ENCODE measurements at regions not wholly inside any gene's neighbourhood (a gene's known extent, or its start where the extent isn't known, plus 50 kb on each side); places are given as distances from the start of the nearest gene placed in this dataset.

DNA sequence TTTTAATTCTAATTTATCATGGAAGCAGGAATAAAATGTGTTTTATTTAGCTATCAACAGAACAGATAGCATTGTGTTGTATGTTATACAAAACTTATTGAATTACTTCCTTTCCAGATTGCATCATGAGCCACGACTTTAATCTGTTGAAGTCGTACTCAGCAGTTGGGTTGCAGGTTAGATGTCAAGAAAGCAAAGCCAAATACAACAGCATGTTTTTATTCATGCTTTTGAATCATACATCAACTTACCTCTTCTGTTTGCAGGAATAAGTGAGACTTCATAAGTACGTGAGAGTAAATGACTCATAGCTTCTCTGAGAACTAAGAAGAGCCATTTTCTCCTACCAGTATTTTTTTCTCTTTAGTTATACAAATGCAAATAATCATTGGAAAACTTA is 110.8 kb upstream of the ADGRL4 start:
- TF ChIP-seq, protein P1, sequence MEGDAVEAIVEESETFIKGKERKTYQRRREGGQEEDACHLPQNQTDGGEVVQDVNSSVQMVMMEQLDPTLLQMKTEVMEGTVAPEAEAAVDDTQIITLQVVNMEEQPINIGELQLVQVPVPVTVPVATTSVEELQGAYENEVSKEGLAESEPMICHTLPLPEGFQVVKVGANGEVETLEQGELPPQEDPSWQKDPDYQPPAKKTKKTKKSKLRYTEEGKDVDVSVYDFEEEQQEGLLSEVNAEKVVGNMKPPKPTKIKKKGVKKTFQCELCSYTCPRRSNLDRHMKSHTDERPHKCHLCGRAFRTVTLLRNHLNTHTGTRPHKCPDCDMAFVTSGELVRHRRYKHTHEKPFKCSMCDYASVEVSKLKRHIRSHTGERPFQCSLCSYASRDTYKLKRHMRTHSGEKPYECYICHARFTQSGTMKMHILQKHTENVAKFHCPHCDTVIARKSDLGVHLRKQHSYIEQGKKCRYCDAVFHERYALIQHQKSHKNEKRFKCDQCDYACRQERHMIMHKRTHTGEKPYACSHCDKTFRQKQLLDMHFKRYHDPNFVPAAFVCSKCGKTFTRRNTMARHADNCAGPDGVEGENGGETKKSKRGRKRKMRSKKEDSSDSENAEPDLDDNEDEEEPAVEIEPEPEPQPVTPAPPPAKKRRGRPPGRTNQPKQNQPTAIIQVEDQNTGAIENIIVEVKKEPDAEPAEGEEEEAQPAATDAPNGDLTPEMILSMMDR (IDR thresholded peaks at IDR 0.05; ENCODE audit: low read length), result no peak
- TF ChIP-seq EZH2 (IDR thresholded peaks at IDR 0.05; ENCODE audit: borderline replicate concordance, low read length), result no peak
